Neural crest cell (in vitro differentiated cells): ENCODE measurements at regions not wholly inside any gene's neighbourhood (a gene's known extent, or its start where the extent isn't known, plus 50 kb on each side); places are given as distances from the start of the nearest gene placed in this dataset.

Experiments
- DNase-seq: peaks from one replicate; pipeline ENCODE4 v3.0.0; 2021; ENCODE audit warnings: low read depth, mixed read lengths, low spot score
- H3K27ac Mint-ChIP-seq: one replicate; pipeline ENCODE4 v1.8.0; 2021; ENCODE audit warnings: mild to moderate bottlenecking, mixed read lengths; ENCODE audit not compliant: unreplicated experiment
- H3K27me3 Mint-ChIP-seq: 2 replicates; pipeline ENCODE4 v1.8.0; 2021; ENCODE audit warnings: low read depth, mild to moderate bottlenecking, mixed read lengths
- H3K36me3 Mint-ChIP-seq: 2 replicates; pipeline ENCODE4 v1.8.0; 2021; ENCODE audit warnings: low read depth, mild to moderate bottlenecking, mixed read lengths
- H3K4me1 Mint-ChIP-seq: 2 replicates; pipeline ENCODE4 v1.8.0; 2021; ENCODE audit warnings: mixed read lengths
- H3K4me3 Mint-ChIP-seq: one replicate; pipeline ENCODE4 v1.8.0; 2021; ENCODE audit warnings: mild to moderate bottlenecking, mixed read lengths
- H3K9me3 Mint-ChIP-seq: 2 replicates; pipeline ENCODE4 v1.8.0; 2021; ENCODE audit warnings: mixed read lengths
- TF ChIP-seq, protein P1 (sequence below): fragments of 200-600 bp; sonication (generic); conservative IDR thresholded peaks from 2 replicates; pipeline ENCODE4 v1.5.0; 2021; ENCODE audit warnings: antibody characterized with exemption, mild to moderate bottlenecking

DNA sequence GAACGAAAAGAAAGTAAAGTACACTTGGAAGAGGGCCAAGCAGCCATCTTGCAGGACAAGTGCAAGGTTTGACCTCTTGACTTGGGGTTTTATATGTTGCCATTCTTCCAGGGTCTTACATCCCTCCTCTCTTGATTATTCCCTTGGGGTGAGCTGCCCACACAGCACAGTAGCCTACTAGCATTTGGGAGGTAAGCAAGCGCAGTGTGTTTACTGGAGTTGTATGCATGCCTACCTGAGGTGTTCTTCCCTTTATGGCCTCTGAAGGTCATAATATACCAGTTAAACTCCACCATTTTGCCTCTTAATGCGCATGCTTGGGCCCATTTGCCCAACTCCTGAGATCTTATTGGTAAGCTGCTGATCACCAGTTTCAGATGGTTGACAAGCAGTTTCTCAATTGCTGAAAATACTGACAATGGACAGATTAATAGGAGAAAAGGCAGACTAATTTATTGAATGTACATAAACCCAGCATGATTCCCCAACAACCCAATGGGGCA lies 173.8 kb upstream of the SLC30A5 start:
- H3K4me3 Mint-ChIP-seq: no peak overlapping the region
- H3K27ac Mint-ChIP-seq: no peak overlapping the region
- peaks cover 13% of the 10 kb centered on the region for H3K9me3 Mint-ChIP-seq
- no peak for DNase-seq
- TF ChIP-seq, protein P1, sequence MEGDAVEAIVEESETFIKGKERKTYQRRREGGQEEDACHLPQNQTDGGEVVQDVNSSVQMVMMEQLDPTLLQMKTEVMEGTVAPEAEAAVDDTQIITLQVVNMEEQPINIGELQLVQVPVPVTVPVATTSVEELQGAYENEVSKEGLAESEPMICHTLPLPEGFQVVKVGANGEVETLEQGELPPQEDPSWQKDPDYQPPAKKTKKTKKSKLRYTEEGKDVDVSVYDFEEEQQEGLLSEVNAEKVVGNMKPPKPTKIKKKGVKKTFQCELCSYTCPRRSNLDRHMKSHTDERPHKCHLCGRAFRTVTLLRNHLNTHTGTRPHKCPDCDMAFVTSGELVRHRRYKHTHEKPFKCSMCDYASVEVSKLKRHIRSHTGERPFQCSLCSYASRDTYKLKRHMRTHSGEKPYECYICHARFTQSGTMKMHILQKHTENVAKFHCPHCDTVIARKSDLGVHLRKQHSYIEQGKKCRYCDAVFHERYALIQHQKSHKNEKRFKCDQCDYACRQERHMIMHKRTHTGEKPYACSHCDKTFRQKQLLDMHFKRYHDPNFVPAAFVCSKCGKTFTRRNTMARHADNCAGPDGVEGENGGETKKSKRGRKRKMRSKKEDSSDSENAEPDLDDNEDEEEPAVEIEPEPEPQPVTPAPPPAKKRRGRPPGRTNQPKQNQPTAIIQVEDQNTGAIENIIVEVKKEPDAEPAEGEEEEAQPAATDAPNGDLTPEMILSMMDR: no peak
- H3K4me1 Mint-ChIP-seq: peaks cover 18% of the 10 kb centered on the region
- peaks cover 3% of the 10 kb centered on the region for H3K36me3 Mint-ChIP-seq
- H3K27me3 Mint-ChIP-seq: no peaks in the 10 kb centered on the region

DNA sequence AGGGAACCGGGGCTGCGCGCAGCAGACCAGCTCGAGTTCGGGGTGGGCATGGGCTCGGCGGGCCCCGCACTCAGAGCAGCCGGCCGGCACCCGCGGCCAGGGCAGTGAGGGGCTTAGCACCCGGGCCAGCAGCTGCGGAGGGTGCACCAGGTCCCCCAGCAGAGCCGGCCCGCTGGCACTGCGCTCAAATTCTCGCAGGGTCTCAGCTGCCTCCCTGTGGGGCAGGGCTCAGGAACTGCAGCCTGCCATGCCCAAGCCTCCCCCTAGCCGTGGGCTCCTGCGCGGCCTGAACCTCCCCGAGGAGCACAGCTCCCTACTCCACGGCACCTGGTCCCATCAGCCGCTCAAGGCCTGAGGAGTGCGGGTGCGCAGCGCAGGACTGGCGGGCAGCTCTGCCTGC lies 172.9 kb upstream of the SLC30A5 start:
- Mint-ChIP-seq H3K27ac (no peak overlapping the region), H3K9me3 (peaks cover 13% of the 10 kb centered on the region), H3K4me1 (peaks cover 19% of the 10 kb centered on the region), H3K4me3 (no peak overlapping the region), H3K27me3 (no peaks in the 10 kb centered on the region), H3K36me3 (peaks cover 3% of the 10 kb centered on the region)
- TF ChIP-seq, protein P1: no peak
- DNase-seq: no peak

GRCh38 chr5:68922172-68922987 lies 171.4 kb upstream of the SLC30A5 start:
- TF ChIP-seq, protein P1: no peak
- Mint-ChIP-seq H3K4me1 (peaks cover 19% of the 10 kb centered on the region), H3K27me3 (no peaks in the 10 kb centered on the region), H3K4me3 (no peak overlapping the region), H3K36me3 (peaks cover 3% of the 10 kb centered on the region), H3K27ac (no peak overlapping the region), H3K9me3 (peaks cover 13% of the 10 kb centered on the region)
- no peak for DNase-seq

GRCh38 chr5:68924481-68925145 lies 169.2 kb upstream of the SLC30A5 start:
- Mint-ChIP-seq H3K4me3 (no peak overlapping the region), H3K9me3 (peaks cover 9% of the 10 kb centered on the region), H3K36me3 (peaks cover 3% of the 10 kb centered on the region), H3K4me1 (peaks cover 19% of the 10 kb centered on the region), H3K27me3 (no peaks in the 10 kb centered on the region), H3K27ac (peak overlapping the region; percentile 31)
- TF ChIP-seq, protein P1: no peak
- no peak for DNase-seq

DNA sequence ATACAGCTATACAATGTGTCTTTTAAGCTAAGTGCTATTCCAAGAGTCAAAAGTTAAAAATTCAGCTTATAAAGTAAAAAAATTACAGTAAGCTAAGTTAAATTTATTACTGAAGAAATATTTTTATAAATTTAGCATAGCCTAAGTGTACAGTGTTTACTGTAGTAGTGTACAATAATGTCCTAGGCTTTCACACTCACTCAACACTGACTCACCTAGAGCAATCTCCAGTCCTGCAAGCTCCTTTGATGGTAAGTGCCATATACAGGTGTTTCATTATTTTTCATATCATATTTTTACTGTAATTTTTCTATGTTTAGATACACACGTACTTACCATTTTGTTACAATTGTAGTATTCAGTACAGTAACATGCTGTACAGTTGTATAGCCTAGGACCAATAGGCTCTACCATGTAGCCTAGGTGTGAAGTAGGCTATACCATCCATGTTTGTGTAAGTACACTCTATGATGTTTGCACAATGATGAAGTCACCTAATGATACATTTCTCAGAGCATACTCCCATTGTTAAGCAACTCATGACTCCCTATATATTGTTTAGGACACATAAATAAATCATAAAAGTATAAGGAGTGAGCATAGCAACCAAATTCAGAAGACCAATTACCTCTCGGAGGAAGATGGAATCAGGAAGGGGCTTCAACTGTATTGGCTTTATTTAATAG lies 165.1 kb upstream of the SLC30A5 start:
- H3K4me3 Mint-ChIP-seq: no peak overlapping the region
- TF ChIP-seq, protein P1: no peak
- no peak for DNase-seq
- peaks cover 7% of the 10 kb centered on the region for H3K36me3 Mint-ChIP-seq
- peaks cover 21% of the 10 kb centered on the region for H3K9me3 Mint-ChIP-seq
- H3K4me1 Mint-ChIP-seq: peaks cover 14% of the 10 kb centered on the region
- H3K27me3 Mint-ChIP-seq: no peaks in the 10 kb centered on the region
- no peak overlapping the region for H3K27ac Mint-ChIP-seq
